CD4-positive, alpha-beta T cell treated with Interleukin-4 for 4 hours (primary cell): ENCODE measurements at regions not wholly inside any gene's neighbourhood (a gene's known extent, or its start where the extent isn't known, plus 50 kb on each side); places are given as distances from the start of the nearest gene placed in this dataset.
"Not testable (repeated sequence)": the region's sequence is repeated elsewhere in the genome, so short reads cannot be mapped to it uniquely, and the experiment has no call there.

Experiments
- DNase-seq: peaks from one replicate; pipeline ENCODE4 v3.0.0-alpha.2; 2020

DNA sequence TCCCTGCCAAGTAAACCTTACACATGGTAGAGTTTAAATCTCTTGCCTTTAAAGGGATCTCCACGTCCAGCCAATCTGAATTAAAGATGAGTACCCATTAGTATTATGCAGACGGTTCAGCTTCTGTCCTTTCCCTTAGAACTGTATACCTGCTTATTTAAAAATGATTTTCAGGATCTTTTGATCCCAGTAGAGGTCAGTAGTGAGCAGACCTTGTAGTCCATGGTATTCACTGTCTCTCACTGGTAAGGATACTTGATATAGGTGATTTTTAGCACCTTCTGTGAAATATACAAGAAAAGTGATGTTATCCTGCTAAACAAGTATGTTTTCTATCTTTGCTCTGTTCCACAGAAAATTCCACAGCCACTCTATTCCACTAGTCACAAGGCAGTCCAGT, 1211.6 kb upstream of the ADGRL4 start:
- DNase-seq, result no peak

- no peak for DNase-seq
Measured at GRCh38 chr1:80217377-80217986, 1211.0 kb upstream of the ADGRL4 start.

GRCh38 chr1:80214888-80215540, 1208.5 kb upstream of the ADGRL4 start:
- no peak for DNase-seq

DNA sequence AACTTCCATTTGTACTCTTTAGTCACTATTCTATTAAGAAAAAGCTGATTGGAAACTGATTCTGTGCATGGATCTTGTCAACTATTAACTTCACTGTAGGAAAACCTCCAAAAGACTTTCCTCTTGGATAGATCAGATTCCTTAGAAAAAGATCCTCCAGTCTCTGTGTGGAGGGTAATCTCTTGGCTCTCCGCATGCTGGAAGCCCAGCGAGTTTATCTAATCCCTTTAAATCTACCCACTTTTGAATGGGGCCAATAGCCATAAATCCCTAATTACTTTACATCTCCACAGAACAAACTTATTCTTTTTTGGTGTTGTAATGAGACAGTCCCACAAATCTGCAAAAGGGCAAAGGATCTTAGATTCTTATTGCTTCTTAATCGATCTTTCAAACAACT, 1206.4 kb upstream of the ADGRL4 start:
- no peak for DNase-seq

DNA sequence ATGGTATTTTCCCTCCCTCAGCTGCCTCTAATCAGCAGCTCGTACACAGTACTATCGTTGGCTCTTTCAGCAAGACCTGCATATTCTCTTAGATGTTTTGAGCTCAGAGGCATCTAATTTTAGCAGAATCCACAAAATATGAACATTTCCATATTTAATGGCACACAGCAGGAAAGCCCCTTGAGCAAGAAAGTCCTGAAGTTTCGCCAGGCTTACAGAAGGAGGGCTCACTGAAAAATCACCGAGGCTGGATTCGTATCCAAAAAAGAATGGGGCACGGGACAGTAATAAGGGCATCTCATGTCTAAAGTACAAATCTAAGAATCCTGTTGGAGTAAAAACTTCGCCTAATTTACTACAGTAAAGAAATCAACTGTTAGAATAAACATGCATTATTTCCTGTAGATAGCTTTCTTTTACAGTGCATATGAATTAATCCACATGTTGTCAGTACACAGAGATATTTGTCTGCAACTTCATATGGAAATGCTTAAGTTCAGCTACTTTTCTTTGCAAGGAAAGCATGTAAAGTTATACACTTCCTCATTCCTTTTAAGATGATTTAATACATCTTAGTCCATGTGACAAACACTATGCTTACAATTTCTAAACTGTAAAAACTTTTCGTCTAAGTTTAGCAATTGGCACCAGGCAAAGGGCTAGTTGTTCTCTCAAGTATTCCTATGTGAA, 1205.3 kb upstream of the ADGRL4 start:
- DNase-seq, result no peak

- DNase-seq, result no peak
Measured at GRCh38 chr1:80202118-80202517, 1195.6 kb upstream of the ADGRL4 start.

DNA sequence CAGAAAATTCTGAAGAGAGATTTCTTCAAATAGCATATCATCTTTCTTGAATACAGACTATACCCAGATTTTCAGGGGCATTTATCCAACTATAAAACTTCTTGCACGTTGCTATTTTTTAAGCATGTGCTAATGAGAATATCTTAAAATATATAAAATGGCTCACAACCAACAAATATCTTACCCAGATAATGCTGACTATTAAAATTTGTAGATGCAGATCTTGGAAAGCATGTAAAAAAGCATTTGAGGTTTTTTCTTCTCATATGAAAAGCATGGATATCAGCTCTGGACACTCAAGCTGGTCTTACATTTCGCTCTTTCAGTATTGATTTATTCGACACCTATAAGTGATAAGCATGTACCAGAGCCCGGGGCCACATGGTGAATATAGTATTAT, 1187.7 kb upstream of the ADGRL4 start:
- no peak for DNase-seq

DNA sequence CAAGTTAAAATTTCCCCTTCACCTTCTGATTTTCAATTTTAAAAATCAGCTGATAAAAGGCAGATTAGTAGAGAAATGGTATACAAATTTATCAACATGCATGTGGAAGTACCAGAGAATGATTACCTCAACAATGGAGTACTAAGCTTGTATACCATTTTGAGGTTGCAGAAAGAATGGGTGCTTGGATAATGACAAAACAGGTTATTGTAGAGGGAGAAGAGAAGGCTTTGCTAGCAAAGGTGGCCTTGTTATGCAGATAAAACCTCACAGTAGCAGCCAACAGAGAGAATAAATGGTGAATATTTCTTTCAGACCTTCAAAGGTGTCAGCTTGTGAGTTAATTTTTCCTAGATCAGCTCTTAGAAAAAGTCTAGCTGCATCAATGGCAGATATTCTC, 1174.9 kb upstream of the ADGRL4 start:
- no peak for DNase-seq

GRCh38 chr1:80171631-80172030, 1165.1 kb upstream of the ADGRL4 start:
- no peak for DNase-seq

GRCh38 chr1:80170811-80171485, 1164.4 kb upstream of the ADGRL4 start:
- no peak for DNase-seq

DNA sequence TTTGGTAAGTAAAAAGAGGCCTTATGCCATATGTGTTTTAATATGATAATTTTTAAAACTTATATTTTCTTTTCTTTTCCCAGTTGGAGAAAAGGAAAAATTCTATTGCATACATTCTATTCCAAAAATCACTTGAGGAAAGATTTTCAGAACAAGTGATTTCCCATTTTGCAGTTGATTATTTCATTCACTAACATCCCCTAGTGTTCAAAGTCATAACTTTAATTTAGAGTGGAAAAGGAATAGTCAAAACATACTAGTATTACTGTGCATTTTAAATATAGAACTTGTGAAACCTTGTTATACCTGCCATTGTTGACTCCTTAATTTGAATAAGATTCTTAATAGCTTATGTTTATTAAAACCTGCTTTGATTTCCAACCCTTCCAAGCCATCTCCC, 1157.6 kb upstream of the ADGRL4 start:
- DNase-seq, result no peak

GRCh38 chr1:80163686-80164085, 1157.2 kb upstream of the ADGRL4 start:
- DNase-seq, result no peak

- no peak for DNase-seq
Measured at GRCh38 chr1:80158771-80159170, 1152.2 kb upstream of the ADGRL4 start.

DNA sequence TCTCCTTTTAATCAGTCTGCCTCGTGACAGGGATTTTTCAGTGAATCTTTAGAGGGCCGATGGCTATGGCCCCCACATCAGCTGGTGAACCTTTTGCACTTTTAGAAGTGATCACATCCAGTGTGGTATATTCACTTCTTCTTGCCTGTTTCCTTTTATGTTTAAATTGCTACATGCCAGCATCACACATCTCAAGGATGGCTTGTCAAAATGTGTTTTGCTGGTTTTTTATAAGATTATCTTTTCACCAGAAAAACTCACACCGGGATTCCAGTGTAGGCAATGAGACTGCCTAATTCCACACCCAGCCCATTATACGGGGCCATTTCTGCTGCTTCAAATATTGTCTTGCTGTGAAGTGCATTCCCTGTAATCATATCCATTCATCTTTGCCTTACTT, 1151.7 kb upstream of the ADGRL4 start:
- DNase-seq, result no peak

DNA sequence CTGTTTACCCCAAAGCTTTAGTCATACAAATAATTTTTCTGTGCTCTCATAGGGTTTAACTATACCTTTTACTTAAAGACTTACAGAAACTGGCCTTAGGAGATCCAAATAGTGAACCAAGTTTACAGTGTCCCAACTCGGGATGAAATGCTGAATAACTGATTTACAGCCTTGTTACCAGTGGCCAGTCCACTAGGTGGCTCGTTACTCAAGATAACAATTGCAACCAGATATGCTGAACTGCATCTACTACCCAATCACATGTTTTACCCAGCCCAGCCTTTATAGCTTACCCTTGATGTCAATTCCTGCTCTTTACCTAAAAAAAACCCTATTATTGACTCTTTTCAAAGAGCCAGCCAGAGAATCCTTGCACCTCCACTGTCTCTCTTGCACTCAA, 1148.8 kb upstream of the ADGRL4 start:
- no peak for DNase-seq

- DNase-seq, result no peak
Measured at GRCh38 chr1:80154176-80154575, 1147.6 kb upstream of the ADGRL4 start.

DNA sequence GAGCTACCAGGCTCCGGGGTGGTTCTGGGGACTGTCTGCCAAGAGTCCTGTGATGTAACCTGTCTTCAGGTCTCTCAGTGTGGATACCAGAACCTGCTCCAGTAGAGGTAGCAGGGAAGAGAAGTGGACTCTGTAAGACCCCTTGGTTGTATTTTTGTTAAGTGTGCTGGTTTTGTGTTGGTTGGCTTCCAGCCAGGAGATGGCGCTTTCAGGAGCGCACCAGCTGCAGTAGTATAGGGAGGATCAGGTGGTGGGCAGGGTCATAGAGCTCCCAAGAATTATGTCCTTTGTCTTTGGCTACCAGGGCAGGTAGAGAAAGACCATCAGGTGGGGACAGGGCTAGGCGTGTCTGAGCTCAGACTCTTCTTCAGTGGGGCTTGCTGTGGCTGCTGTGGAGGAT, 1147.2 kb upstream of the ADGRL4 start:
- no peak for DNase-seq

DNA sequence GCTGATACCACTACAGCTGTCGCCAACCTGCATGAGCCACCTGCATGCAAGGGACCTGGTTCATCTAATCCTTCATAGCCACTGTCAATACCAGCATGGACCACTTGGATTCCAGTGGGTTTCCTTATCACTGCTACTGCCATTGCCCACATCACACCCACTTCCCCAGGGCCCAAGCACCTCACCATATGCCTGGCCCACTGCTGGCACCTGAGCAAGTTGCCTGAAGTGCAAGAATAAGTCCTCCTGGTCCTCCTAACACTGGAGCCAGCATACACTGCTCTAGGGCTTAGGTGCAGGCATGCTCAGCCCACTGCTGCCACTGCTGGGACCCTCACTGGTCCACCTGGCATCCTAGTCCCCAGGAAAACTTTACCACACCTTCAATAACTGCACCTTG, 1136.8 kb upstream of the ADGRL4 start:
- DNase-seq, result no peak

GRCh38 chr1:80137946-80138602, 1131.5 kb upstream of the ADGRL4 start:
- DNase-seq, result not testable (repeated sequence)

DNA sequence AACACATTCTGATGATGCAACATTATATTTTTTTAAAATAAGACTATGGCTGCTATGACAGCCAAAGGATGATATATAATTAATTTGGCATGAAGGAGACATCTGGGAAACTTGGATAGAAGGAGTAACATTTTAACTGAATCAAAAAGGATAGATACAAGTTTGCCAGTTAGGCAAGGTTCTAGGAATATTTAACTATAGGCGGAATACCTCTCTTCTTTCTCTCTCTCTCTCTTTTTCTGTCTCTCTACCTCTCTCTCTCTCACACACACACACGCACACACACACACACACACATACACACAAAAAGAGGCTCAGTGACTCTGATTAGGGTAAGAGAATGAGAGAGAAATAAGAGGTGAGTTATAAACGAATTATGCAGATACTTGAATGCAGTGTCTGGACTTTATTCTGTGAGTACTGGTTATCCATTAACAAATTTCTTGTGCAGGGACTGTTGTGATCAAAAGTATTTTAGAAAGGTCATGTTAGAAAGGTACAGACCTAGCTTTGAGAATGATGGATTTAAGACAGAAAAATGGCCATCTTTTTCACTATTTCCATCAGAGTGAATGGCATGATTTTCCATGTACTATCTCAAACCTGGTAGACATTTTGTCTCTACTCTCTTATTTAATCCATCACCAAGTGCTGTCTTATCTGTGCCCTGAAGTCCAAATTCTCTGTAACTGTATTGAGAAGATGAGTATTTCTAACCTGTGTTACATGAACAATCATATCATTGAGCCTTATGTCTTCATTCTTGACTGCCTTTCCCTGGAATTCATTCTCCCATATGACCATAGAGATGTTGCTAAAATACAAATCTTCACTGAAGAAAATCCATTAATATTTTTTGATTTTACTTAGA, 1106.9 kb upstream of the ADGRL4 start:
- no peak for DNase-seq

- no peak for DNase-seq
Measured at GRCh38 chr1:80101159-80101558, 1094.6 kb upstream of the ADGRL4 start.

DNA sequence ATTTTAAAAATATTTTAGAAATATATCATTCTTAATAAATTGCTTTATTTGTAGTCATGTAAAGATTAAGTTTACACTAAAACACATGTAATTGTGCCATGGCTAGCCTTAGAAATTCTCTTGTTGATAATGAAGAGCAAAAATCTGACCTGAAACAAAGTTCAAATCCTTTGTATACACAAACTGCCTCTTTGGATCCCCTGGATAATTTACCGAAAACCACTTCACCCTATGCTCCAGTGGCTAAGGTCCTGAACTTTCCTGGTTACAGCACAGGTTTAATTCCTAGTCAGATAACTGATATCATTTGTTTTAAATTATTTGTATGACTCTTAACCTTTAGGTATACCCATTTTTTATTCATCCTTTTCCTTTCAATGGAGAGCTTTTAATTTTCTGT, 1093.2 kb upstream of the ADGRL4 start:
- DNase-seq, result no peak
